A549 (cell line): ENCODE measurements at regions not wholly inside any gene's neighbourhood (a gene's known extent, or its start where the extent isn't known, plus 50 kb on each side); places are given as distances from the start of the nearest gene placed in this dataset.

Experiments used
- ATAC-seq, 2 experiments: fragments of 200-7000 bp in 1 of 2; fragments of >200 bp in 1 of 2; cut with Nextera tagmentation in 1 of 2; cut with Tn5 transposase in 1 of 2; 3 replicates each; pipeline versions ENCODE4 v1.8.0 to v1.9.1; 2018 to 2020; ENCODE audit warnings: mild to moderate bottlenecking in 1 of 2, moderate library complexity in 1 of 2
- CTCF ChIA-PET: fragments of 300-600 bp; sonication (Branson Sonifier 250); formaldehyde crosslinking; extraction: SDS; loops from one replicate; lab custom pipeline; 2021; ENCODE audit warnings: antibody characterized with exemption, inconsistent platforms; lab: Yijun Ruan, JAX
- POLR2A ChIA-PET: fragments of 350-600 bp; formaldehyde crosslinking; extraction: SDS; loops from one replicate; lab custom pipeline; 2021; ENCODE audit warnings: antibody characterized with exemption, inconsistent platforms; lab: Yijun Ruan, JAX
- DNase-seq, 2 experiments: peaks; one replicate each; pipeline versions ENCODE4 v3.0.0 to v3.0.0-alpha.2; 2011 to 2016; ENCODE audit warnings: low read depth in 1 of 2, low spot score in 1 of 2
- FAIRE-seq: peaks from 2 replicates; lab custom pipeline; 2011; peaks lifted over from hg19 to GRCh38; lab: Jason Lieb, UNC
- H3K27ac ChIP-seq, 2 experiments: fragments of >200 bp; sonication (Bioruptor Twin); formaldehyde crosslinking; 3 replicates each; pipeline ENCODE4 v1.5.1; 2016 to 2017
- H3K4me1 ChIP-seq: fragments of >200 bp; sonication (Bioruptor Twin); formaldehyde crosslinking; 3 replicates; pipeline ENCODE4 v1.6.1; 2016
- H3K4me2 ChIP-seq: fragments of >200 bp; sonication (Bioruptor Twin); formaldehyde crosslinking; 3 replicates; pipeline ENCODE4 v1.6.1; 2016
- H3K4me3 ChIP-seq: fragments of >200 bp; sonication (Bioruptor Twin); formaldehyde crosslinking; 3 replicates; pipeline ENCODE4 v1.5.1; 2016
- H3K9me3 ChIP-seq: fragments of >200 bp; sonication (Bioruptor Twin); formaldehyde crosslinking; 3 replicates; pipeline ENCODE4 v1.6.1; 2016
- FOSL2 ChIP-seq, 2 experiments: fragments of 450-650 bp in 1 of 2; fragments of >200 bp in 1 of 2; sonication (Bioruptor Twin) in 1 of 2; formaldehyde crosslinking; IDR thresholded peaks; 2 replicates each; pipeline versions ENCODE4 v1.5.0 to v1.6.1; 2016 to 2020; ENCODE audit warnings: mild to moderate bottlenecking in 1 of 2, moderate library complexity in 1 of 2
- HMGXB4 ChIP-seq: fragments of 250-450 bp; sonication (Bioruptor Pico); IDR thresholded peaks from 2 replicates; pipeline ENCODE4 v1.5.0; 2021; ENCODE audit warnings: mild to moderate bottlenecking, moderate library complexity, borderline replicate concordance
- HOXB13 ChIP-seq: fragments of 250-450 bp; sonication (Bioruptor Pico); IDR thresholded peaks from 2 replicates; pipeline ENCODE4 v1.5.0; 2020; ENCODE audit warnings: low read depth, mild to moderate bottlenecking, moderate library complexity
- KDM1A ChIP-seq: fragments of 200-600 bp; sonication (generic); IDR thresholded peaks from 2 replicates; pipeline ENCODE4 v1.6.1; 2016; ENCODE audit warnings: low read depth, mild to moderate bottlenecking
- NPAS2 ChIP-seq: fragments of 250-450 bp; sonication (Bioruptor Pico); IDR thresholded peaks from 2 replicates; pipeline ENCODE4 v1.8.0; 2022; ENCODE audit warnings: mild to moderate bottlenecking, moderate library complexity, borderline replicate concordance
- PBX3 ChIP-seq: IDR thresholded peaks from 2 replicates; pipeline ENCODE4 v1.6.1; 2012
- POLR2A ChIP-seq: IDR thresholded peaks from 2 replicates; pipeline ENCODE4 v1.6.1; 2012; ENCODE audit warnings: mild to moderate bottlenecking, low read length
- POLR2AphosphoS2 ChIP-seq: conservative IDR thresholded peaks from 2 replicates; pipeline ENCODE4 v1.6.1; 2012; ENCODE audit warnings: low read length, improper control_type of control experiment, inconsistent platforms
- RAD21 ChIP-seq, 2 experiments: fragments of >200 bp in 1 of 2; sonication (Bioruptor Twin) in 1 of 2; formaldehyde crosslinking in 1 of 2; IDR thresholded peaks in 1 of 2; conservative IDR thresholded peaks in 1 of 2; 2 replicates in 1 of 2; 3 replicates in 1 of 2; pipeline ENCODE4 v1.6.1; 2012 to 2018; ENCODE audit warnings: inconsistent platforms in 1 of 2
- RNF2 ChIP-seq: fragments of 200-600 bp; sonication (generic); IDR thresholded peaks from 2 replicates; pipeline ENCODE4 v1.6.1; 2016; ENCODE audit warnings: low read depth, mild to moderate bottlenecking, antibody characterized with exemption, moderate library complexity, borderline replicate concordance
- TP53 ChIP-seq: fragments of 250-450 bp; sonication (Bioruptor Pico); IDR thresholded peaks from 2 replicates; pipeline ENCODE4 v1.5.0; 2021; ENCODE audit warnings: mild to moderate bottlenecking, moderate library complexity
- WGBS: methylation state at CpG from one replicate; pipeline ENCODE4 v1.1.6; 2017; ENCODE audit errors: missing lambda C conversion rate; 5-methylcytosine and 5-hydroxymethylcytosine counted together
- TF ChIP-seq, protein P1 (sequence below): IDR thresholded peaks from 2 replicates; pipeline ENCODE4 v1.6.1; 2012
- TF ChIP-seq, protein P2 (sequence below): fragments of >200 bp; sonication (Bioruptor Twin); formaldehyde crosslinking; IDR thresholded peaks from 2 replicates; pipeline ENCODE4 v1.6.1; 2016
- TF ChIP-seq, protein P3 (sequence below): fragments of >200 bp; sonication (Bioruptor Twin); formaldehyde crosslinking; IDR thresholded peaks from 3 replicates; pipeline ENCODE4 v1.5.1; 2016

DNA sequence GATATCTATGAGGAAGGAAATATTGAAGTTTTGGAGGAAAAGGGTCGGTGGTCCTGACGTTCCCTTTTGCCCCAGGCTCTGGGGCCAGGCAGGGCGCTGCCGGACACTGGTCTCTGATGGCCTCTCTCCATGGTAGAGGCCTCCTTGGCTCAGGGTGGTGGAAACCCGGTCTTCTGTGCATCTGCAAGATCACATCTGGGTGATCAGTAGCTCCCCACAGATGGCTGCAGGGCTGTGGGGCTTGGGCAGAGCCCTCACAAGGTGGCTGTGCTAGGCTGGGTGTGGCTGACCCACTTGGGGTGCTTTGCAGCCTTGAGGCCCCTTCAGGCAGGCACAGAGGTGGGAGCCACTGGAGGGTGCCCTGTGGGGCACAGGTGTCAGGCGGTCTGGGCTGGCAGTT lies 53.9 kb upstream of the RNU6ATAC start (continued):
- TF ChIP-seq, protein P1, sequence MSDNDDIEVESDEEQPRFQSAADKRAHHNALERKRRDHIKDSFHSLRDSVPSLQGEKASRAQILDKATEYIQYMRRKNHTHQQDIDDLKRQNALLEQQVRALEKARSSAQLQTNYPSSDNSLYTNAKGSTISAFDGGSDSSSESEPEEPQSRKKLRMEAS = no peak
- TF ChIP-seq NPAS2 = no peak

- POLR2A ChIA-PET = no interaction called here
- 66% methylated on average over 24 of the region's 24 CpGs for WGBS
- Histone ChIP-seq H3K27ac (no peak overlapping the region), H3K9me3 (no peaks in the 10 kb centered on the region), H3K4me2 (no peak overlapping the region), H3K4me1 (no peaks in the 10 kb centered on the region), H3K4me3 (no peak overlapping the region)
- no peak for TF ChIP-seq HMGXB4 (CRISPR knock-in tag)
- no peak for TF ChIP-seq RAD21 (conservative IDR thresholded peaks at IDR 0.05 in 1 of 2, IDR thresholded peaks at IDR 0.05 in 1 of 2)
- TF ChIP-seq KDM1A = no peak
- TF ChIP-seq TP53 (CRISPR knock-in tag) = no peak
- TF ChIP-seq FOSL2 (IDR thresholded peaks at IDR 0.05) = no peak
- TF ChIP-seq FOSL2 (CRISPR knock-in tag; IDR thresholded peaks at IDR 0.05) = peak; percentile 29; the same call in 1 of the 2 replicates
- DNase-seq (no peak), ATAC-seq (no peak), FAIRE-seq (no peak)
- CTCF ChIA-PET = no interaction called here
These were observed 55.3 kb upstream of the RNU6ATAC start for GRCh38 chr9:134219646-134220060.

DNA sequence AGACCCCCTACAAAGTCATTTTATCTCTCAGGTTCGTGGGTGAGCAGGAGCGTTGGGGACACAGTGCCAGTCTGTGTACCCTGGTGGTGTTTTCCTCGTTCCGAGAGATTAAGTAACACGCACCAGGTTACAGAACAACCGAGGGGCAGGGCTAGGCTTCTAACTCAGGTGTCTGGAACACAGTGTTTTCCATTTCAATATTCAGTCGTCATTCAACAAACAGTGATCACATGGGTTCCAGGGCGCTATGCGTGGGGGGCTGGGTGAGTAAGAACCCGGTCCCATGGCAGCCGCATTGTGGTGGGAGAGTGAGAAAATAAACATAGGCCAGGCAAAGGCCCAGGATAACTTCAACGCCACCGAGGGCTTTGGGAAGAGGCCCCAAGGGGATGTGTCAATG lies 55.9 kb upstream of the RNU6ATAC start:
- no peak overlapping the region for H3K4me3 ChIP-seq
- FAIRE-seq (no peak), ATAC-seq (no peak), DNase-seq (no peak)
- no peaks in the 10 kb centered on the region for H3K4me1 ChIP-seq
- CTCF ChIA-PET = no interaction called here
- no peaks in the 10 kb centered on the region for H3K9me3 ChIP-seq
- no peak overlapping the region for H3K4me2 ChIP-seq
- TF ChIP-seq POLR2A (no peak), RNF2 (no peak)
- TF ChIP-seq, all 56 proteins: peak for 0
- POLR2A ChIA-PET = no interaction called here
- H3K27ac ChIP-seq = no peak overlapping the region
- WGBS = 72% methylated on average over 13 of the region's 13 CpGs

DNA sequence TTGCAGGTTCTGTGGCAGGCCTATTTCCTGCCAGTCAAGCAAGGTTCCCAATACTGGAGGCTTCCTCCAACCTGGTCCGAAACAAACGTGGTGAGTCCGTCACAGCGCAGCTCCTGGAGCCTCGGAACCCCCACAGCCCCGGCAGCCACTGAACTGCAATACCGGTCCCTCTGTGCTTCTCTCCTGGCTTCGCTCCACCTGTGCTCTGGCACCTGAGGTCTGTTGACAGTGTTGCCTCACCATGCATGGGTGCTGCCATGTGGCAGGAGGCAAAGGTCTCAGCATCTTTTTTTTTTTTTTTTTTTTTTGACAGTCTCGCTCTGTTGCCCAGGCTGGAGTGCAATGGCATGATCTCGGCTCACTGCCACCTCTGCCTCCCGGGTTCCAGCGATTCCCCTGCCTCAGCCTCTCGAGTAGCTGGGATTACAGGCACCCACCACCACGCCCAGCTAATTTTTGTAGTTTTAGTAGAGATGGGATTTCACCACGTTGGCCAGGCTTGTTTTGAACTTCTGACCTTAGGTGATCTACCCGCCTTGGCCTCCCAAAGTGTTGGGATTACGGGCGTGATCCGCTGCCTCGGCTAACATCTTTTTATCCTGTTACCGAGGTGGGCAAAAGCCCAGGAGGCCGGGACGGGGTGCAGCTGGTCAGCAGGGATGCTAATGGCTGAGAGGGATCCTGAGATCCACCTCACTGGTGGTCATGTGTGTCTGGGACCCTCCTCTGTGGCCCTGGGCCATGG lies 57.1 kb upstream of the RNU6ATAC start:
- ChIA-PET POLR2A (no interaction called here), CTCF (interaction anchor here (0.7 to 1.1 kb wide), 2 partner anchors 11 to 50 kb away, joined by 3 read pairs; no protein-coding TSS in a partner anchor)
- no peak for TF ChIP-seq HOXB13 (CRISPR knock-in tag)
- TF ChIP-seq, protein P2, sequence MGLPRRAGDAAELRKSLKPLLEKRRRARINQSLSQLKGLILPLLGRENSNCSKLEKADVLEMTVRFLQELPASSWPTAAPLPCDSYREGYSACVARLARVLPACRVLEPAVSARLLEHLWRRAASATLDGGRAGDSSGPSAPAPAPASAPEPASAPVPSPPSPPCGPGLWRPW = no peak
- no peak for TF ChIP-seq POLR2AphosphoS2
- TF ChIP-seq PBX3 = no peak
- TF ChIP-seq, protein P3, sequence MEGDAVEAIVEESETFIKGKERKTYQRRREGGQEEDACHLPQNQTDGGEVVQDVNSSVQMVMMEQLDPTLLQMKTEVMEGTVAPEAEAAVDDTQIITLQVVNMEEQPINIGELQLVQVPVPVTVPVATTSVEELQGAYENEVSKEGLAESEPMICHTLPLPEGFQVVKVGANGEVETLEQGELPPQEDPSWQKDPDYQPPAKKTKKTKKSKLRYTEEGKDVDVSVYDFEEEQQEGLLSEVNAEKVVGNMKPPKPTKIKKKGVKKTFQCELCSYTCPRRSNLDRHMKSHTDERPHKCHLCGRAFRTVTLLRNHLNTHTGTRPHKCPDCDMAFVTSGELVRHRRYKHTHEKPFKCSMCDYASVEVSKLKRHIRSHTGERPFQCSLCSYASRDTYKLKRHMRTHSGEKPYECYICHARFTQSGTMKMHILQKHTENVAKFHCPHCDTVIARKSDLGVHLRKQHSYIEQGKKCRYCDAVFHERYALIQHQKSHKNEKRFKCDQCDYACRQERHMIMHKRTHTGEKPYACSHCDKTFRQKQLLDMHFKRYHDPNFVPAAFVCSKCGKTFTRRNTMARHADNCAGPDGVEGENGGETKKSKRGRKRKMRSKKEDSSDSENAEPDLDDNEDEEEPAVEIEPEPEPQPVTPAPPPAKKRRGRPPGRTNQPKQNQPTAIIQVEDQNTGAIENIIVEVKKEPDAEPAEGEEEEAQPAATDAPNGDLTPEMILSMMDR = no peak
- no peak for TF ChIP-seq TP53 (CRISPR knock-in tag)
- ATAC-seq (no peak), DNase-seq (no peak), FAIRE-seq (no peak)
- Histone ChIP-seq H3K4me2 (no peak overlapping the region), H3K9me3 (no peaks in the 10 kb centered on the region), H3K4me3 (no peak overlapping the region), H3K27ac (no peak overlapping the region), H3K4me1 (peaks cover 11% of the 10 kb centered on the region; the same call in 2 of the 3 replicates)
- 75% methylated on average over 21 of the region's 23 CpGs for WGBS
